Osteoblast (primary cell): ENCODE measurements at regions not wholly inside any gene's neighbourhood (a gene's known extent, or its start where the extent isn't known, plus 50 kb on each side); places are given as distances from the start of the nearest gene placed in this dataset. TPM values are rescaled to one million over a fixed set of nuclear protein-coding genes. Genes with fewer than 3 reads are reported as not detected.

Source experiments
- DNase-seq: peaks from one replicate; pipeline ENCODE4 v3.0.0; 2011; ENCODE audit warnings: low spot score, mixed read lengths; ENCODE audit not compliant: insufficient read length; ENCODE audit errors: missing footprints
- H2AFZ ChIP-seq: 2 replicates; pipeline ENCODE4 v1.6.0; 2011; ENCODE audit warnings: mild to moderate bottlenecking, low read length
- H3K27ac ChIP-seq: 2 replicates; pipeline ENCODE4 v1.5.1; 2011; ENCODE audit warnings: mild to moderate bottlenecking, low read depth, low read length, moderate library complexity
- H3K27me3 ChIP-seq: 2 replicates; pipeline ENCODE4 v1.6.0; 2012; ENCODE audit warnings: mild to moderate bottlenecking, control low read depth, inconsistent platforms, low read length, moderate library complexity; ENCODE audit not compliant: insufficient read depth
- H3K36me3 ChIP-seq: 2 replicates; pipeline ENCODE4 v1.5.1; 2011; ENCODE audit warnings: mild to moderate bottlenecking, low read length, control low read depth, moderate library complexity; ENCODE audit not compliant: insufficient read depth
- H3K4me1 ChIP-seq: 2 replicates; pipeline ENCODE4 v1.5.1; 2011; ENCODE audit warnings: mild to moderate bottlenecking, low read length, control low read depth, moderate library complexity; ENCODE audit not compliant: insufficient read depth
- H3K4me2 ChIP-seq: 2 replicates; pipeline ENCODE4 v1.6.0; 2011; ENCODE audit warnings: mild to moderate bottlenecking, low read length; ENCODE audit not compliant: insufficient read depth
- H3K4me3 ChIP-seq: fragments of 200-600 bp; sonication (generic); 3 replicates; pipeline ENCODE4 v1.5.1; 2012; ENCODE audit warnings: mild to moderate bottlenecking, low read length, inconsistent platforms; ENCODE audit not compliant: insufficient read depth
- H3K79me2 ChIP-seq: 2 replicates; pipeline ENCODE4 v1.6.0; 2012; ENCODE audit warnings: mild to moderate bottlenecking, low read length, control low read depth, inconsistent platforms; ENCODE audit not compliant: insufficient read depth
- H3K9me3 ChIP-seq: 2 replicates; pipeline ENCODE4 v1.5.1; 2011; ENCODE audit warnings: low read depth, low read length, control low read depth
- H4K20me1 ChIP-seq: 2 replicates; pipeline ENCODE4 v1.6.0; 2012; ENCODE audit warnings: mild to moderate bottlenecking, low read length, control low read depth; ENCODE audit not compliant: insufficient read depth
- small RNA-seq: library from RNA; depleted of rRNA; stranded (forward); fragments of <200 nt; gene quantifications from one replicate; pipeline ENCODE3, GENCODE V24; 2012
- TF ChIP-seq, protein P1 (sequence below): IDR thresholded peaks from 2 replicates; pipeline ENCODE4 v1.5.1; 2011; ENCODE audit warnings: mild to moderate bottlenecking, low read depth, low read length, moderate library complexity; ENCODE audit errors: extremely low read depth

DNA sequence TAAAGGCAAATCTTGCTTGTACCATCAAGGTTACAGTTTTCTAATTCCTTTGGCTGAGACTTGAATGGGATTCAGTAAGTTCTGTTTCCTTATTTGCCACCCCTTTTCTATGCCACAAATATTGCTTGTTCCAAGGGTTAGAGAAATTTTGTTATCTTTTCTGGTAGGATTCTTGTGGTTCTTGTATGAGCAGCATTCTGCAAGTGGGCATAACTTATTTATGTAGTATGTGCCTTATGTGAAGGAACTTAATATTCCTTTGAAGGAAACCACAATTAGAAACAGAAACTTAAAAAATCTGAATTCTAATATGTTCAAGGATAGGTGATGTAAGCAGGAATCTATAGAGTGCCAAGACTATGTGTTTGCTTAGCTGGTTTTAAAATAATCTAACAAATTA lies 53.1 kb upstream of the TSPAN5 start:
- H3K79me2 ChIP-seq: no peaks in the 10 kb centered on the region
- no peak overlapping the region for H3K4me2 ChIP-seq
- no peaks in the 10 kb centered on the region for H3K4me1 ChIP-seq
- H2AFZ ChIP-seq: no peak overlapping the region
- H3K27ac ChIP-seq: no peak overlapping the region
- H3K36me3 ChIP-seq: no peaks in the 10 kb centered on the region
- no peaks in the 10 kb centered on the region for H3K27me3 ChIP-seq
- H4K20me1 ChIP-seq: no peaks in the 10 kb centered on the region
- H3K9me3 ChIP-seq: no peaks in the 10 kb centered on the region
- H3K4me3 ChIP-seq: no peak overlapping the region
- TF ChIP-seq, protein P1, sequence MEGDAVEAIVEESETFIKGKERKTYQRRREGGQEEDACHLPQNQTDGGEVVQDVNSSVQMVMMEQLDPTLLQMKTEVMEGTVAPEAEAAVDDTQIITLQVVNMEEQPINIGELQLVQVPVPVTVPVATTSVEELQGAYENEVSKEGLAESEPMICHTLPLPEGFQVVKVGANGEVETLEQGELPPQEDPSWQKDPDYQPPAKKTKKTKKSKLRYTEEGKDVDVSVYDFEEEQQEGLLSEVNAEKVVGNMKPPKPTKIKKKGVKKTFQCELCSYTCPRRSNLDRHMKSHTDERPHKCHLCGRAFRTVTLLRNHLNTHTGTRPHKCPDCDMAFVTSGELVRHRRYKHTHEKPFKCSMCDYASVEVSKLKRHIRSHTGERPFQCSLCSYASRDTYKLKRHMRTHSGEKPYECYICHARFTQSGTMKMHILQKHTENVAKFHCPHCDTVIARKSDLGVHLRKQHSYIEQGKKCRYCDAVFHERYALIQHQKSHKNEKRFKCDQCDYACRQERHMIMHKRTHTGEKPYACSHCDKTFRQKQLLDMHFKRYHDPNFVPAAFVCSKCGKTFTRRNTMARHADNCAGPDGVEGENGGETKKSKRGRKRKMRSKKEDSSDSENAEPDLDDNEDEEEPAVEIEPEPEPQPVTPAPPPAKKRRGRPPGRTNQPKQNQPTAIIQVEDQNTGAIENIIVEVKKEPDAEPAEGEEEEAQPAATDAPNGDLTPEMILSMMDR: no peak
- no peak for DNase-seq

DNA sequence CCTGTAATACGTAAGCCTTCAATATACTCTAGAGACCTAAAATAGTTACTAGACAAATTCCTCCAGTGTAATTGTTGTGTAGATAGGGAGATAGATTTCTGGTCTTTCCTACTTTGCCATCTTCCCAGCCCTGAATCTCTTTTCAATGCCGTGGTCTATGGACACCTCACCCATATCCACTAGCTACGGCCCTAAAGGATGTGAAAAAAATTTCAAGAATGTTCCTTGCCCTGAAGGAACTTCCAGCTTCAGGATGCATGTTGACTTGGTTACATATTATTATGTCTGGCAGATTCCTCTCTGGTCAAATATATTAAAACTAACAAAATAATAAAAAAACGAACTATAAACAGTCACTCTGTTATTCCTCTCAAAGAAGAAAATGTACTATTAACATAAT lies 52.4 kb upstream of the TSPAN5 start:
- Histone ChIP-seq H3K4me1 (no peaks in the 10 kb centered on the region), H3K36me3 (no peaks in the 10 kb centered on the region), H2AFZ (peak overlapping the region; percentile 33), H3K4me3 (no peak overlapping the region), H3K27me3 (no peaks in the 10 kb centered on the region), H3K79me2 (no peaks in the 10 kb centered on the region), H4K20me1 (no peaks in the 10 kb centered on the region), H3K9me3 (no peaks in the 10 kb centered on the region), H3K4me2 (no peak overlapping the region), H3K27ac (no peak overlapping the region)
- peak; percentile 36 for DNase-seq
- TF ChIP-seq, protein P1: no peak

Small RNAs in the stretch of these regions (small RNA-seq; reads per million reads assigned to genes)
- not detected for gene AC114811.1
